ENCODE measurements at regions not wholly inside any gene's neighbourhood (a gene's known extent, or its start where the extent isn't known, plus 50 kb on each side); places are given as distances from the start of the nearest gene placed in this dataset.

DNA sequence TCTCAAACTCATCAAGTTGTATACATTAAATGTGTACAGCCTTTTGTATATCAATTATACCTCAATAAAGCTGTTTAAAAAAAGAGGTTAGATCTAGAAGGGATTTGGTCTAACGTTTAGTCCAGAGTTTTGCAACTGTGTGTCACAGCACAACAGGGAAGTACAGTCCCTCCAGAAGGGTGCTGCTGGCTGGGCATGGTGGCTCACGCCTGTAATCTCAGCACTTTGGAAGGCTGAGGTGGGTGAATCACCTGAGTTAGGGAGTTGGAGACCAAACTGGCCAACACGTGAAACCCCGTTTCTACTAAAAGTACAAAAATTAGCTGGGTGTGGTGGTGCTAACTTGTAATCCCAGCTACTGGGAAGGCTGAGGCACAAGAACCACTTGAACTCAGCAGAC lies 78.3 kb upstream of the HAO2 start:
- TF ChIP-seq, protein P1, sequence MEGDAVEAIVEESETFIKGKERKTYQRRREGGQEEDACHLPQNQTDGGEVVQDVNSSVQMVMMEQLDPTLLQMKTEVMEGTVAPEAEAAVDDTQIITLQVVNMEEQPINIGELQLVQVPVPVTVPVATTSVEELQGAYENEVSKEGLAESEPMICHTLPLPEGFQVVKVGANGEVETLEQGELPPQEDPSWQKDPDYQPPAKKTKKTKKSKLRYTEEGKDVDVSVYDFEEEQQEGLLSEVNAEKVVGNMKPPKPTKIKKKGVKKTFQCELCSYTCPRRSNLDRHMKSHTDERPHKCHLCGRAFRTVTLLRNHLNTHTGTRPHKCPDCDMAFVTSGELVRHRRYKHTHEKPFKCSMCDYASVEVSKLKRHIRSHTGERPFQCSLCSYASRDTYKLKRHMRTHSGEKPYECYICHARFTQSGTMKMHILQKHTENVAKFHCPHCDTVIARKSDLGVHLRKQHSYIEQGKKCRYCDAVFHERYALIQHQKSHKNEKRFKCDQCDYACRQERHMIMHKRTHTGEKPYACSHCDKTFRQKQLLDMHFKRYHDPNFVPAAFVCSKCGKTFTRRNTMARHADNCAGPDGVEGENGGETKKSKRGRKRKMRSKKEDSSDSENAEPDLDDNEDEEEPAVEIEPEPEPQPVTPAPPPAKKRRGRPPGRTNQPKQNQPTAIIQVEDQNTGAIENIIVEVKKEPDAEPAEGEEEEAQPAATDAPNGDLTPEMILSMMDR (conservative IDR thresholded peaks at IDR 0.05) = no peak
- TF ChIP-seq ZFX (IDR thresholded peaks at IDR 0.05) = no peak
